K562 (cell line): ENCODE measurements at regions not wholly inside any gene's neighbourhood (a gene's known extent, or its start where the extent isn't known, plus 50 kb on each side); places are given as distances from the start of the nearest gene placed in this dataset.

Source experiments
- ATAC-seq: fragments of 200-7000 bp; cut with Tn5 transposase; 3 replicates; pipeline ENCODE4 v1.9.1; 2020; ENCODE audit warnings: moderate library complexity
- BruUV-seq: library from RNA; stranded (reverse); fragments of 400-500 nt; replicated peaks from 2 replicates; lab custom pipeline; 2021; lab: Mats Ljungman, UMichigan
- CTCF ChIA-PET: fragments of 300-600 bp; formaldehyde crosslinking; extraction: SDS; loops from one replicate; lab custom pipeline; 2021; ENCODE audit warnings: low intra/inter-chr PET ratio; lab: Yijun Ruan, JAX
- POLR2A ChIA-PET: fragments of 300-600, 350-650 bp; sonication (Branson Sonifier 250); formaldehyde crosslinking; extraction: SDS; loops from one replicate; lab custom pipeline; 2021; ENCODE audit warnings: antibody characterized with exemption, inconsistent platforms; lab: Yijun Ruan, JAX
- DNase-seq, 4 experiments: peaks; one replicate each; pipeline versions ENCODE4 v3.0.0 to v3.0.0-alpha.2; 2011 to 2018; ENCODE audit warnings: low spot score in 3 of 4, mixed read lengths in 3 of 4; ENCODE audit errors: extremely low read depth in 1 of 4
- FAIRE-seq: peaks from 2 replicates; lab custom pipeline; 2011; peaks lifted over from hg19 to GRCh38; lab: Jason Lieb, UNC
- H2AFZ ChIP-seq: 2 replicates; pipeline ENCODE4 v1.6.0; 2011; ENCODE audit warnings: low read depth, low read length, control low read depth, inconsistent platforms
- H3K27ac ChIP-seq: fragments of 200-600 bp; 3 replicates; pipeline ENCODE4 v1.8.0; 2011; ENCODE audit warnings: low read depth, mild to moderate bottlenecking, control low read depth, inconsistent platforms, low read length, moderate library complexity, mixed read lengths; ENCODE audit errors: extremely low read depth
- H3K27me3 ChIP-seq, 2 experiments: fragments of 300-600 bp in 1 of 2; 2 replicates in 1 of 2; 3 replicates in 1 of 2; pipeline versions ENCODE4 v1.6.0 to v1.8.0; 2011; ENCODE audit warnings: inconsistent platforms in 2 of 2, low read length in 2 of 2, mild to moderate bottlenecking in 1 of 2, mixed read lengths in 1 of 2, moderate library complexity in 1 of 2; ENCODE audit not compliant: control insufficient read depth in 2 of 2, insufficient read depth in 2 of 2
- H3K36me3 ChIP-seq: fragments of 300-600 bp; 3 replicates; pipeline ENCODE4 v1.8.0; 2011; ENCODE audit warnings: mild to moderate bottlenecking, low read length, inconsistent platforms; ENCODE audit not compliant: control insufficient read depth, insufficient read depth
- H3K4me1 ChIP-seq, 2 experiments: fragments of 200-600 bp in 1 of 2; replicated peaks in 1 of 2; 2 replicates in 1 of 2; 3 replicates in 1 of 2; pipeline versions ENCODE4 v1.5.1 to v1.8.0; 2011; ENCODE audit warnings: inconsistent platforms in 2 of 2, low read length in 2 of 2, mild to moderate bottlenecking in 1 of 2, mixed read lengths in 1 of 2, moderate library complexity in 1 of 2; ENCODE audit not compliant: control insufficient read depth in 2 of 2, insufficient read depth in 2 of 2
- H3K4me2 ChIP-seq: 2 replicates; pipeline ENCODE4 v1.6.1; 2011; ENCODE audit warnings: low read length, control low read depth, inconsistent platforms, mixed read lengths; ENCODE audit not compliant: insufficient read depth
- H3K4me3 ChIP-seq: fragments of 200-600 bp; sonication (generic), shearing (Covaris generic); 2 replicates; pipeline ENCODE4 v1.5.1; 2016; ENCODE audit warnings: control low read depth, inconsistent platforms
- H3K79me2 ChIP-seq: fragments of 200-600 bp; 3 replicates; pipeline ENCODE4 v1.8.0; 2011; ENCODE audit warnings: low read length, inconsistent platforms; ENCODE audit not compliant: control insufficient read depth, insufficient read depth
- H3K9ac ChIP-seq, 2 experiments: 2 replicates each; pipeline versions ENCODE4 v1.6.0 to v1.6.1; 2011; ENCODE audit warnings: low read depth in 2 of 2, low read length in 2 of 2, control low read depth in 1 of 2, inconsistent platforms in 1 of 2, mild to moderate bottlenecking in 1 of 2, mixed read lengths in 1 of 2; ENCODE audit not compliant: insufficient read depth in 1 of 2
- H3K9me1 ChIP-seq: one replicate; pipeline ENCODE4 v1.6.0; 2011; ENCODE audit warnings: inconsistent platforms, mild to moderate bottlenecking, low read length, moderate library complexity; ENCODE audit not compliant: control insufficient read depth, insufficient read depth
- H3K9me3 ChIP-seq: replicated peaks from 2 replicates; pipeline ENCODE4 v1.5.1; 2011; ENCODE audit warnings: low read depth, low read length, inconsistent platforms; ENCODE audit not compliant: control insufficient read depth, insufficient read depth
- H4K20me1 ChIP-seq: replicated peaks from 2 replicates; pipeline ENCODE4 v1.6.1; 2011; ENCODE audit warnings: low read length, inconsistent platforms, mixed read lengths; ENCODE audit not compliant: control insufficient read depth, insufficient read depth
- ATF1 ChIP-seq, 2 experiments: fragments of 450-650 bp in 1 of 2; IDR thresholded peaks; 2 replicates each; pipeline ENCODE4 v1.6.1; 2016; ENCODE audit warnings: missing compliant biosample characterization in 1 of 2, missing genetic modification characterization in 1 of 2
- CTCF ChIP-seq, 3 experiments: IDR thresholded peaks in 2 of 3; conservative IDR thresholded peaks in 1 of 3; 2 replicates each; pipeline ENCODE4 v1.5.1; 2011 to 2012; ENCODE audit warnings: low read length in 3 of 3, mild to moderate bottlenecking in 3 of 3, control low read depth in 2 of 3, improper control_type of control experiment in 1 of 3, inconsistent platforms in 1 of 3, low read depth in 1 of 3, mixed read lengths in 1 of 3, moderate library complexity in 1 of 3; ENCODE audit not compliant: insufficient read depth in 2 of 3
- HEY1 ChIP-seq: fragments of 250-450 bp; sonication (Bioruptor Pico); IDR thresholded peaks from 2 replicates; pipeline ENCODE4 v1.5.0; 2020; ENCODE audit warnings: mild to moderate bottlenecking, moderate library complexity, borderline replicate concordance
- PTBP1 ChIP-seq: fragments of 200-400 bp; formaldehyde crosslinking; IDR thresholded peaks from 2 replicates; pipeline ENCODE4 v1.6.1; 2017; ENCODE audit warnings: low read depth, low read length
- WGBS: fragments of 100-300 bp; shearing (Covaris generic); methylation state at CpG from one replicate; pipeline ENCODE4 v1.1.6; 2016; ENCODE audit warnings: low coverage, mixed read lengths; ENCODE audit not compliant: insufficient coverage; ENCODE audit errors: missing lambda C conversion rate; 5-methylcytosine and 5-hydroxymethylcytosine counted together
- in situ Hi-C: fragments of 300-500 bp; cut with MboI; formaldehyde crosslinking; loops from 4 replicates; pipeline ENCODE4 v1.15.0; 2018; ENCODE audit warnings: inconsistent platforms, mixed read lengths
- intact Hi-C: fragments of 100-400 bp; cut with micrococcal nuclease; formaldehyde crosslinking; loops from 2 replicates; pipeline ENCODE4 v1.14.2; 2022

GRCh38 chr22:48261706-48262105 is 1499.3 kb downstream of the TBC1D22A start:
- H3K36me3 ChIP-seq, result no peaks in the 10 kb centered on the region
- H3K9me1 ChIP-seq, result no peaks in the 10 kb centered on the region
- no peak overlapping the region for H3K4me3 ChIP-seq
- TF ChIP-seq HEY1, result no peak
- peak in 2 of 3 experiments; percentile 44 to 91; a peak in 5 of 6 replicates for TF ChIP-seq CTCF (IDR thresholded peaks at IDR 0.05 in 2 of 3, conservative IDR thresholded peaks at IDR 0.05 in 1 of 3; ENCODE audit: insufficient read depth in 2 of 3, low read depth in 1 of 3, low read length in 3 of 3)
- TF ChIP-seq, all 486 proteins: peak for 1
- intact Hi-C loops (no loop called here), in situ Hi-C loops (no loop called here)
- no peak overlapping the region for H3K9ac ChIP-seq
- WGBS, result 0% methylated on average over 2 of the region's 2 CpGs
- no peaks in the 10 kb centered on the region for H3K9me3 ChIP-seq
- H4K20me1 ChIP-seq, result no peaks in the 10 kb centered on the region
- no peaks in the 10 kb centered on the region; a peak in 1 of 5 replicates for H3K4me1 ChIP-seq
- BruUV-seq, result no TSS peak
- POLR2A ChIA-PET, result interaction anchor here (0.7 kb wide), 1 partner anchor 173 kb away, joined by 3 read pairs; no protein-coding TSS in a partner anchor
- peak; percentile 5 to 17 (median 12) for DNase-seq
- no peak for FAIRE-seq
- no peak overlapping the region for H3K4me2 ChIP-seq
- ATAC-seq, result peak; percentile 56; the same call in 1 of the 3 replicates
- H3K27me3 ChIP-seq, result peaks cover 0 to 15% of the 10 kb centered on the region in 2 experiments; a peak in 3 of 5 replicates
- CTCF ChIA-PET, result no interaction called here
- H3K79me2 ChIP-seq, result no peaks in the 10 kb centered on the region
- H2AFZ ChIP-seq, result no peak overlapping the region
- H3K27ac ChIP-seq, result no peak overlapping the region

DNA sequence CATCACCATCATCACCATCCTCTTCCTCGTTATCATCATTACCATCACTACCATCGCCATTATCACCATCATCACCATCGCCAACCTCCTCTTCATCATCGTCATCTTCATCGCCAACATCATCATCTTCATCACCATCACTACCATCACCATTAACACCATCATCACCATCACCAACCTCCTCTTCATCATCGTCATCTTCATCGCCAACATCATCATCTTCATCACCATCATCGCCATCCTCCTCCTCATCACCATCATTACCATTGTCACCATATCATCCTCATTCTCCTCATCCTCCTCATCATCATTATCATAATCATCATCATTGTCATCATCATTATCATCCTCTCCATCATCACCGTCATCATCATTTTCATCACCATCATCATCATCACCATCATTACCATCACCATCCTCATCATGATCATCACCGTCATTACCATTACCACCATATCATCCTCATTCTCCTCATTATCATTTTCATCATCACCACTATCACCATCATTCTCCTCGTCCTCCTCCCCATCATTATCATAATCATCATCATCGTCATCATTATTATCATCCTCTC is 1498.7 kb downstream of the TBC1D22A start:
- FAIRE-seq (no peak), ATAC-seq (no peak), DNase-seq (no peak)
- Histone ChIP-seq H3K9ac (no peak overlapping the region), H3K36me3 (no peaks in the 10 kb centered on the region), H3K4me2 (no peak overlapping the region), H3K27me3 (peaks cover 0 to 15% of the 10 kb centered on the region in 2 experiments; a peak in 3 of 5 replicates), H3K4me3 (no peak overlapping the region), H3K4me1 (no peaks in the 10 kb centered on the region; a peak in 1 of 5 replicates), H3K9me3 (no peaks in the 10 kb centered on the region), H3K79me2 (no peaks in the 10 kb centered on the region), H3K9me1 (no peaks in the 10 kb centered on the region), H3K27ac (no peak overlapping the region), H2AFZ (no peak overlapping the region), H4K20me1 (no peaks in the 10 kb centered on the region)
- ChIA-PET CTCF (no interaction called here), POLR2A (no interaction called here)
- intact Hi-C loops (no loop called here), in situ Hi-C loops (no loop called here)
- BruUV-seq, result no TSS peak
- TF ChIP-seq PTBP1 (no peak), ATF1 (CRISPR knock-in tag; IDR thresholded peaks at IDR 0.05) (no peak), ATF1 (tag; IDR thresholded peaks at IDR 0.05) (peak; percentile 25; the same call in 1 of the 2 replicates)
- WGBS, result 0% methylated on average over 12 of the region's 12 CpGs
